Caki2 (cell line): ENCODE measurements at regions not wholly inside any gene's neighbourhood (a gene's known extent, or its start where the extent isn't known, plus 50 kb on each side); places are given as distances from the start of the nearest gene placed in this dataset.
"Not testable (repeated sequence)": the region's sequence is repeated elsewhere in the genome, so short reads cannot be mapped to it uniquely, and the experiment has no call there.

Experiments used
- DNase-seq: peaks from one replicate; pipeline ENCODE4 v3.0.0-alpha.2; 2015; ENCODE audit warnings: low read depth
- in situ Hi-C: cut with HindIII; loops from 2 replicates; pipeline ENCODE4 v1.10.0; 2016; ENCODE audit warnings: low sequenced_read_pairs, low pct_unique_long_range_greater_than_20kb, mixed read lengths

GRCh38 chrX:3837958-3838643 lies 124.7 kb upstream of the PRKX start:
- in situ Hi-C loops, DNase-seq: not testable (repeated sequence)

GRCh38 chrX:3837211-3837610 lies 123.8 kb upstream of the PRKX start:
- DNase-seq, in situ Hi-C loops: not testable (repeated sequence)

DNA sequence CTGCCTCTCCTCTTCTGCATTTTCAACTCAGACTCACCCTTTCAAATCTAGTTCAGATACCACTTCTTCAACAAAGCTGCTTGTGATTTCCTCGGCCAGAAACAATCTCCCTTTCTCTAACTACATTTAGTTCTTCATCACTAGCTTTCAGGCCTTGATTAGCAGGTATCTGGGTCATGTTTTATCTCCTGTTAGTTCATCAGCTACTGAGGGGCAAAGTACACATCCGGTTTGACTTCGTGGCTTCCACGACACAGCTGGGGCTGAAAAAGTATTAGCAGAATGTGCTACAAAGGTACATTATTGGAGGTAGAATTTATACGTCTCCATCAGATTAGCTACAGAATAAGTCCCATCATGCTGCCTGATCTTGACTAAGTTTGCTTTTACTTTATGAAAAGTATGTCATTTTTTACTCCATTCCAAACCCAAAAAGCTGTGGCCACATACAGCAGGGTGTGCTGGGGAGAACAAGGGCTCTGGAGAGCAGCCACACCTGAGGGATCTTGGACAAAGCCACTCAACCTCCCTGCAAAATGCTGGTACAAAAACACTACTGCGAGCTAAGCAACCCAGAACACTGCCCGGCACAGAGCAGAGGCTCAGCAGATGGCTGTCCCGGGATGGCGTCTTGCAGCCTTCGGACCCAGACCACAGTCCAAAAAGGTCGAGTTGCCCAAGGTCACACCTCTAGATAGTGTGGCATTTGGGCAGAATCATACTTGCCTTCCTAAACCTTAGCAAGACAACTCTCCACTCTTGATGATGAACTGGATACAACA lies 120.5 kb upstream of the PRKX start:
- DNase-seq, in situ Hi-C loops: not testable (repeated sequence)

DNA sequence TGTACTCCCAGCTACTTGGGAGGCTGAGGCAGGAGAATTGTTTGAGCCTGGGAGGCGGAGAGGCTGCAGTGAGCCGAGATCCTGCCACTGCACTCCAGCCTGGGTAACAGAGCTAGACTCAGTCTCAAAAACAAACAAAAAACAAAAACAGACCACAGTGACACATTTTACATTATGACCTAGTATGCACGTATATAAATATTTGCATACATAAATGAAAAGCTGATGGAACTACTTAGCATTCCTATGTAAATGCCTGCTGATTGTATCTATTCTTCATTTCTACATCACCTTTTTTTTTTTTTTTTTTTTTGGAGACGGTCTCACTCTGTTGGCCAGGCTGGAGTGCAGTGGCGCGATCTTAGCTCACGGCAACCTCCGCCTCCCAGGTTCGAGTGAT lies 116.6 kb upstream of the PRKX start:
- DNase-seq, in situ Hi-C loops: not testable (repeated sequence)

DNA sequence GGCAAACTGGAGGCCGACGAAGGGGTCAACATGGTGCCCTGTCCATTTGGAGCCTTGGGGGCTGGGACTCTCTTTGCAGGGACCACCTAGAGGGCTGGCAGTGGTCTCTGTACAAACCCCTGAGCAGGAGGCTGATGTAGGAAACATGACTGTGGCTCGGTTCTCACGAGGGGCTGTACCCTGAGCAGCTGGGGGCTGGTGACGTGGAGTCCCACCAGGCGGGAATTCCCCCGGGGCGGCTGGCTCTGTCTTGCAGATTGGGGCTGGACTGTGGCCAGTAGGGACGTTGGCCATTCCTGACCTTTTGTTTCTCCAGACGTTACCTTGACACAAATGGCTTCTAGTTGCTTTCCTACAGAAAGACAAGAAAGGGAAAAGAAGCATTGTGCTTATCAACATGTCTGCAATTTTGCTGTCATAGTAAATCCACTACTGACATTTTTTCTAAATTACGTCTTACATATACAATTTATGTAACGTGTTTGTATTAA lies 115.6 kb upstream of the PRKX start:
- DNase-seq, in situ Hi-C loops: not testable (repeated sequence)

DNA sequence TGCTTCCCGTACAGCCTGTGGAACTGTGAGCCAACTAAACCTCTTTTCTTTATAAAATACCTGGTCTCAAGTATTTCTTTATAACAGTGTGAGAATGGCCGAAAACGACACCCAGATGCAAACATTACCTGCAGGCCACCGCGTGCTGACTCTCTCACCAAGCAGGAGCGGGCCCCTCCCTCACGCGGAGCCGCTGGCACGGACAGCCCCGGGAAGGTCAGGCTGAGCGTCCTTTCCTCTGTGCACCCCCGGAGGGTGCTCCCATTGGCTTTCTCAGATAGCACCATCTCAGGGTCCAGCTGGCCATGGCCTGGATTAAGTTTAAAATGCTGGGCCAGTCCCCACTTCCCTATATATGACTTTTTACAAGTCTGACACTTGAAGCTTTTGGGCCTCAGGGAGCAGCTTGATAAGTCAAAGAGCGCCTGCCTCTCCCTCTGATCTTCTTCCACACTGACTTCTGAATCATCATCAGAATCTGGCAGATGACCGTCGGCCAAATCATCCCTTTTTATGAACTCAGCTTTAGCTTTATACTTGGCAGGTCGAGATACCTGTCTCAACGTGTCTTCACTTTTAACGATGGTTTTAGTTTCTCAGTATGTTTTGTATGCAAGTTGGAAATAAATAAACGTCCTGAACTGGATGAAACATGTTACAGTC lies 115.1 kb upstream of the PRKX start:
- DNase-seq, in situ Hi-C loops: not testable (repeated sequence)

DNA sequence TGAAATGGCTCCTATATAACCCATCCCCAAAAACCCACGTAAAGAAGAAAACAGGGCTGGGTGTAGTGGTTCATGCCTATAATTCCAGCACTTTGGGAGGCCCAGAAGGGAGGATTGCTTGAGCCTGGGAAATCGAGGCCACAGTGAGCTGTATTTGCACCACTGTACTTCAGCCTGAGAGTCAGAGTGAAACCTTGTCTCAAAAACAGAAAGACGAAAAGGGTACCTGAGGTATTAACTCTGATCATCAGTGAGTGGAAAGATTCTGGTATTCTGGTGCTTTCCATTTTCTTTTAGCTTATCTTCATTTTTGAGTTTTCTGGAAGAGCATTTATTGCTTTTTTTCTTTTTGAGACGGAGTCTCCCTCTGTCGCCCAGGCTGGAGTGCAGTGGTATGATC lies 110.6 kb upstream of the PRKX start:
- in situ Hi-C loops, DNase-seq: not testable (repeated sequence)

- in situ Hi-C loops, result no loop called here
- peak; percentile 38 for DNase-seq
These were observed 106.7 kb upstream of the PRKX start for GRCh38 chrX:3820167-3820566.

GRCh38 chrX:3817480-3817879 lies 104.0 kb upstream of the PRKX start:
- DNase-seq, in situ Hi-C loops: not testable (repeated sequence)

DNA sequence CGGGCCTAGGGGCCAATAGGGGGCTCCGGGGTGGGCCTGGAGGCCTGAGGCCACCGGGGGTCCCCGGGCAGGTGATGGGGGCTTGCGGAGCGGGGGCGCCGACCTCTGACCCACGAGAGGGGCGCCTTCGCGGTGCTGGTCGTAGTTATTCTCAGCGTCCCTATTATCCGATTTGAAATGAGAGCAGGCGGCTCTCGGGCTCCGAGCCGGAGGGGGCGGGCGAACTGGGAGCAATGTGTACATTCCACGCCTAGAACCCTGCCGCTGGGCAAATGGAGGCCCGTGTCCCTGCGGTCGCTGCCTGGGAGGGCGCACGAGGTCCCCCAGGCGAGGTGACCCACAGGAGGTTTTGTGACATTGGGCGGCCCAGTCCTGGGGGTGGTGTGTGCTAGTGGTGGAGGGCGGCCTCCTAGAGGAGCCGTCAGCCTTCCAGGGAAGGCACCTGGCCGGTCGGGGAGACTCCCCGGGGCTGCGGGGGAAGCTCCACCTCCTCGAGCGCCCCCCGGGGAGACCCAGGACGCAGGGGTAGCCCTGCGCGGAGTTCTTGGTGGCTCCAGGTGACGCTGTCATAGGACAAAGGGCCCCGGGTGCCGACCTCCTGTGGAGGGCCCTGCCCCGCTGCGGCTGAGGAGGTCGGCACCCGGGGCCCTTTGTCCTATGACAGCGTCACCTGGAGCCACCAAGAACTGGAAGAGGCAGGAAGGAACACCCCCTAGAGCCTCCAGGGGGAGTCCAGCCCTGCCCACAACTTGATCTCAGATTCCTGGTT lies 102.6 kb upstream of the PRKX start:
- peak; percentile 57 for DNase-seq

DNA sequence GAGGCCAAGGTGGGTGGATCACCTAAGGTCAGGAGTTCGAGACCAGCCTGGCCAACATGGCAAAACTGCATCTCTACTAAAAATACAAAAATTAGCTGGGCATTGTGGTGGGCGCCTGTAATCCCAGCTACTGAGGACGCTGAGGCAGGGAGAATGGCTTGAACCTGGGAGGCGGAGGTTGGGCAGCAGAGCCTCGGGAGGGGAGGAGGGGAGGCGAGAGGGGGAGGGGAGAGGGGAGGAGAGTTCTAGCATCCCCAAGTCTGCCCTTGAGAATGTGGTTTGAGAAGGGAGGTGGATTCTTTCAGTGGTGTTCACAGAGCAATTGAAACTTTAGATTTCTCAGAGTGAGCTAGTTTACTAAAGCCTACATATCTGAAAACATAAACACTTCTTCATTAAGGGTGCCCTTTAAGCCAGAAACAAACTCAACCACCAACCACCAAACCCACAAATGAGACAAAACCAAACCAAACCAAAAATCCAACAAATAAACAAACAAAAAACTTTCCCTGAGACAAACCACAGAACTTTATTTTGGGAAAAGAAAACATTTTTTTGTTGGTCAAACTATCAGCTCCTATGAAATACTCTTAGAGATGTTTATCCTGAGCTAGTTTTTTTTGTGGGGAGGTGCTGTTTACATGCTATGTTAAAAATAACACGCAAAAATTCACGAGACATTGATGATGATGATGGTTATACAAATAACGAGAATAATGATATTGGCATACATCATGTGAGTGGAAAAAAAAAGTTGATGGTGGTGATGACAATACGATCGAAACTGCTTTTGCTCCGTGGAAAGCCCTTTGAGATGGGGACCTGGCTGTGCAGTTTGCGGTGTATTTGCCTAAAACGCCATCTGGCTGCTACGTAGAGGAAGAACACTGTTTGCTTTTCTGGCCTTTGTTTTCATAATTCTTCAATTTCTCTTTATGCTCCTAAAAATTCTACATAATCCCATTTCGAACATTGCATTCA lies 98.2 kb upstream of the PRKX start:
- no peak for DNase-seq
- in situ Hi-C loops, result no loop called here

More for the DNA sequence above, 102.6 kb upstream of the PRKX start:
- in situ Hi-C loops, result no loop called here

GRCh38 chrX:3807906-3808305 lies 94.5 kb upstream of the PRKX start:
- DNase-seq, result no peak
- in situ Hi-C loops, result no loop called here

GRCh38 chrX:3806630-3807029 lies 93.2 kb upstream of the PRKX start:
- in situ Hi-C loops, result no loop called here

DNA sequence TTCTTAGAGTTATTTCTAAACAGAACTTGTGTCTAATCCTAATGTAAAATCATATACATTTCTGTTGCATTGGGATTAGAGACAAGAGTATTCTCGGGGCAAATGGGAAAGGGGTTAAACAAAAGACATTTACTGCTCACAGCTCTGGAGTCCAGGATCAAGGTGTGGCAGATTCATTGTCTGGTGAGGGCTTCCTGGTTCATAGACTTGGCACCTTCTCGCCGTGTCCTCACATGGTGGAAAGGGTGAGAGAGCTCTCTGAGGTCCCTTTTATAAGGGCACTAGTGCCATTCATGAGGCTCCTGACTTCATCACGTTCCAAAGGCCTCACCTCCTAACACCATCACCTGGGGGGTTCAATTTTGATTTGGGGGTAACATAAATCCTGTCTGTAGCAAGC lies 90.3 kb upstream of the PRKX start:
- DNase-seq, result no peak
- in situ Hi-C loops, result no loop called here

More at GRCh38 chrX:3806630-3807029, 93.2 kb upstream of the PRKX start:
- DNase-seq, result no peak

DNA sequence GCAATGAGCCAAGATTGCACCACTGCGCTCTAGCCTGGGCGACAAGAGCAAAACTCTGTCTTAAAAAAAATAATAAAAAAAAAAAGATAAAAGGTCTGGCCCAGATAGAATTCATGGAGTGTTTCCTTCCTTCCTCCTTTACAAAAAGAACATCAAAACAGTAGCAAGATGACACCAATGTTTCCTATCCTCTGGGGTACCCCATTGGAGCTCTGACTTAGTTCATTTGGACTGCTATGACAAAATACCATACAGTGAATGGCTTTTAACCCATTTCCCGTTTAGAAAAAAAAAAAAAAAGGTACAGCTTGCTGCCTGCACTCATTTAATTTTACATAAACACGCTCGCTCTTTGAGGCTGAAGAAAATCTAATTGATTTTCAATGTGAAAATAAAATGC lies 89.9 kb upstream of the PRKX start:
- in situ Hi-C loops, result no loop called here
- no peak for DNase-seq

GRCh38 chrX:3795411-3795810 lies 82.0 kb upstream of the PRKX start:
- in situ Hi-C loops, DNase-seq: not testable (repeated sequence)

- in situ Hi-C loops, result no loop called here
- DNase-seq, result no peak
These were observed 78.0 kb upstream of the PRKX start for GRCh38 chrX:3791449-3791848.
